ENCODE measurements at regions not wholly inside any gene's neighbourhood (a gene's known extent, or its start where the extent isn't known, plus 50 kb on each side); places are given as distances from the start of the nearest gene placed in this dataset.

GRCh38 chr2:145184741-145185651 lies 665.1 kb upstream of the ZEB2 start:
- TF ChIP-seq POLR2AphosphoS5 (IDR thresholded peaks at IDR 0.05) (no peak), CTCF (IDR thresholded peaks at IDR 0.05) (no peak), EP300 (IDR thresholded peaks at IDR 0.05) (no peak), POLR2A (IDR thresholded peaks at IDR 0.05) (no peak)
